ENCODE measurements at regions not wholly inside any gene's neighbourhood (a gene's known extent, or its start where the extent isn't known, plus 50 kb on each side); places are given as distances from the start of the nearest gene placed in this dataset.

GRCh38 chr7:68258609-68259008, 1262.0 kb downstream of the TYW1 start:
- Histone ChIP-seq H3K27ac (ENCODE audit: insufficient read depth, low read length, poor library complexity, severe bottlenecking) (no peak overlapping the region), H3K4me3 (ENCODE audit: insufficient read depth, low read depth, low read length, poor library complexity, severe bottlenecking) (no peak overlapping the region), H3K36me3 (ENCODE audit: control insufficient read depth, insufficient read depth, low read length) (no peaks in the 10 kb centered on the region), H3K9me3 (ENCODE audit: control insufficient read depth, low read length) (no peaks in the 10 kb centered on the region), H3K4me1 (ENCODE audit: control insufficient read depth, insufficient read depth, low read length, poor library complexity, severe bottlenecking) (no peaks in the 10 kb centered on the region), H3K27me3 (replicated peaks; ENCODE audit: control insufficient read depth, insufficient read depth, low read length, poor library complexity, severe bottlenecking) (no peaks in the 10 kb centered on the region)
- no peak for DNase-seq

GRCh38 chr7:68265258-68265657, 1268.6 kb downstream of the TYW1 start:
- no peaks in the 10 kb centered on the region for H3K27me3 ChIP-seq (replicated peaks; ENCODE audit: control insufficient read depth, insufficient read depth, low read length, poor library complexity, severe bottlenecking)
- no peak overlapping the region for H3K27ac ChIP-seq (ENCODE audit: insufficient read depth, low read length, poor library complexity, severe bottlenecking)
- no peak overlapping the region for H3K4me3 ChIP-seq (ENCODE audit: insufficient read depth, low read depth, low read length, poor library complexity, severe bottlenecking)
- H3K4me1 ChIP-seq (ENCODE audit: control insufficient read depth, insufficient read depth, low read length, poor library complexity, severe bottlenecking): no peaks in the 10 kb centered on the region
- no peaks in the 10 kb centered on the region for H3K9me3 ChIP-seq (ENCODE audit: control insufficient read depth, low read length)
- no peak for DNase-seq
- no peaks in the 10 kb centered on the region for H3K36me3 ChIP-seq (ENCODE audit: control insufficient read depth, insufficient read depth, low read length)

GRCh38 chr7:68266004-68266579, 1269.5 kb downstream of the TYW1 start:
- no peak for DNase-seq
- no peak overlapping the region for H3K27ac ChIP-seq (ENCODE audit: insufficient read depth, low read length, poor library complexity, severe bottlenecking)
- H3K4me3 ChIP-seq (ENCODE audit: insufficient read depth, low read depth, low read length, poor library complexity, severe bottlenecking): no peak overlapping the region
- H3K9me3 ChIP-seq (ENCODE audit: control insufficient read depth, low read length): no peaks in the 10 kb centered on the region
- H3K36me3 ChIP-seq (ENCODE audit: control insufficient read depth, insufficient read depth, low read length): no peaks in the 10 kb centered on the region
- no peaks in the 10 kb centered on the region for H3K27me3 ChIP-seq (replicated peaks; ENCODE audit: control insufficient read depth, insufficient read depth, low read length, poor library complexity, severe bottlenecking)
- H3K4me1 ChIP-seq (ENCODE audit: control insufficient read depth, insufficient read depth, low read length, poor library complexity, severe bottlenecking): no peaks in the 10 kb centered on the region

- no peak for DNase-seq
- Histone ChIP-seq H3K4me1 (ENCODE audit: control insufficient read depth, insufficient read depth, low read length, poor library complexity, severe bottlenecking) (no peaks in the 10 kb centered on the region), H3K36me3 (ENCODE audit: control insufficient read depth, insufficient read depth, low read length) (no peaks in the 10 kb centered on the region), H3K27ac (ENCODE audit: insufficient read depth, low read length, poor library complexity, severe bottlenecking) (no peak overlapping the region), H3K4me3 (ENCODE audit: insufficient read depth, low read depth, low read length, poor library complexity, severe bottlenecking) (no peak overlapping the region), H3K9me3 (ENCODE audit: control insufficient read depth, low read length) (no peaks in the 10 kb centered on the region), H3K27me3 (replicated peaks; ENCODE audit: control insufficient read depth, insufficient read depth, low read length, poor library complexity, severe bottlenecking) (no peaks in the 10 kb centered on the region)
Measured at GRCh38 chr7:68267486-68267885, 1270.9 kb downstream of the TYW1 start.

- no peaks in the 10 kb centered on the region for H3K36me3 ChIP-seq (ENCODE audit: control insufficient read depth, insufficient read depth, low read length)
- no peaks in the 10 kb centered on the region for H3K27me3 ChIP-seq (replicated peaks; ENCODE audit: control insufficient read depth, insufficient read depth, low read length, poor library complexity, severe bottlenecking)
- H3K4me1 ChIP-seq (ENCODE audit: control insufficient read depth, insufficient read depth, low read length, poor library complexity, severe bottlenecking): no peaks in the 10 kb centered on the region
- no peak for DNase-seq
- H3K4me3 ChIP-seq (ENCODE audit: insufficient read depth, low read depth, low read length, poor library complexity, severe bottlenecking): no peak overlapping the region
- no peaks in the 10 kb centered on the region for H3K9me3 ChIP-seq (ENCODE audit: control insufficient read depth, low read length)
- no peak overlapping the region for H3K27ac ChIP-seq (ENCODE audit: insufficient read depth, low read length, poor library complexity, severe bottlenecking)
Measured at GRCh38 chr7:68269405-68269804, 1272.8 kb downstream of the TYW1 start.

DNA sequence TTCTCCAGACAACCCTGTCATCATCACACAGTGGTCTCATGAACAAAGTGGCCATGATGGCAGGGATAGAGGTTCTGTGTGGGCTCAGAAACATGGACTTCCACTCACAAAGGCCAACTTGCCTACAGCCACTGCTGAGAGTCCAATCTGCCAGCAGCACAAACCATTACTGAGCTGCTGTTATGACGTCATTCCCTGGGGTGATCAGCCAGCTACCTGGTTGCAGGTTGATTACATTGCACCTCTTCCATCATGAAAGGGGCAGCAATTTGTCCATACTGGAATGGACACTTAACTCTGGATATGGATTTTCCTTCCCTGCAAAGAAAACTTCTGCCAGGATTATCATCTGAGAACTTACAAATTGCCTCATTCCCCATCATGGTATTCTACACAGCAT, 1275.9 kb downstream of the TYW1 start:
- Histone ChIP-seq H3K36me3 (ENCODE audit: control insufficient read depth, insufficient read depth, low read length) (no peaks in the 10 kb centered on the region), H3K9me3 (ENCODE audit: control insufficient read depth, low read length) (no peaks in the 10 kb centered on the region), H3K27me3 (replicated peaks; ENCODE audit: control insufficient read depth, insufficient read depth, low read length, poor library complexity, severe bottlenecking) (no peaks in the 10 kb centered on the region), H3K4me1 (ENCODE audit: control insufficient read depth, insufficient read depth, low read length, poor library complexity, severe bottlenecking) (no peaks in the 10 kb centered on the region), H3K27ac (ENCODE audit: insufficient read depth, low read length, poor library complexity, severe bottlenecking) (no peak overlapping the region), H3K4me3 (ENCODE audit: insufficient read depth, low read depth, low read length, poor library complexity, severe bottlenecking) (no peak overlapping the region)
- DNase-seq: no peak

DNA sequence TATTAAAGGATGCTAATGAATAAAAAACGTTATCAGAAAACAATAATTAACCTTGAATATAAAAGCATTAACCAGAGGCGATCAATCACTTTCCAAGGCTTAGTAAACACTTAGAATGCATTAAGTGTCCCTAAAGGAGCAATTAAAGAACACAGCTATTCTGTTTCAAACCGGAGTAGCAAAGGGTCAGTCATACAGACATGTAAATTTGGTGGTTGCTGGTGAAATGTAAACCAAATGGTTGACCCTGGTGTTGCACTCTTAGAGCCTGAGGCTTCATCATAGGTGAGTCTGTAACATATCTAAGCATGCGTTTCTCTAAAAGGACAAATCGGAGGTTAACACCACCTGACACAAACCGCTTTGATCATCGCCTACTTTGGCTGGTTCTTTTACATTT, 1280.1 kb downstream of the TYW1 start:
- Histone ChIP-seq H3K4me3 (ENCODE audit: insufficient read depth, low read depth, low read length, poor library complexity, severe bottlenecking) (no peak overlapping the region), H3K4me1 (ENCODE audit: control insufficient read depth, insufficient read depth, low read length, poor library complexity, severe bottlenecking) (no peaks in the 10 kb centered on the region), H3K9me3 (ENCODE audit: control insufficient read depth, low read length) (no peaks in the 10 kb centered on the region), H3K36me3 (ENCODE audit: control insufficient read depth, insufficient read depth, low read length) (no peaks in the 10 kb centered on the region), H3K27ac (ENCODE audit: insufficient read depth, low read length, poor library complexity, severe bottlenecking) (no peak overlapping the region), H3K27me3 (replicated peaks; ENCODE audit: control insufficient read depth, insufficient read depth, low read length, poor library complexity, severe bottlenecking) (no peaks in the 10 kb centered on the region)
- no peak for DNase-seq

- Histone ChIP-seq H3K9me3 (ENCODE audit: control insufficient read depth, low read length) (no peaks in the 10 kb centered on the region), H3K4me1 (ENCODE audit: control insufficient read depth, insufficient read depth, low read length, poor library complexity, severe bottlenecking) (no peaks in the 10 kb centered on the region), H3K4me3 (ENCODE audit: insufficient read depth, low read depth, low read length, poor library complexity, severe bottlenecking) (no peak overlapping the region), H3K27ac (ENCODE audit: insufficient read depth, low read length, poor library complexity, severe bottlenecking) (no peak overlapping the region), H3K27me3 (replicated peaks; ENCODE audit: control insufficient read depth, insufficient read depth, low read length, poor library complexity, severe bottlenecking) (no peaks in the 10 kb centered on the region), H3K36me3 (ENCODE audit: control insufficient read depth, insufficient read depth, low read length) (no peaks in the 10 kb centered on the region)
- no peak for DNase-seq
Measured at GRCh38 chr7:68279827-68280400, 1283.3 kb downstream of the TYW1 start.

DNA sequence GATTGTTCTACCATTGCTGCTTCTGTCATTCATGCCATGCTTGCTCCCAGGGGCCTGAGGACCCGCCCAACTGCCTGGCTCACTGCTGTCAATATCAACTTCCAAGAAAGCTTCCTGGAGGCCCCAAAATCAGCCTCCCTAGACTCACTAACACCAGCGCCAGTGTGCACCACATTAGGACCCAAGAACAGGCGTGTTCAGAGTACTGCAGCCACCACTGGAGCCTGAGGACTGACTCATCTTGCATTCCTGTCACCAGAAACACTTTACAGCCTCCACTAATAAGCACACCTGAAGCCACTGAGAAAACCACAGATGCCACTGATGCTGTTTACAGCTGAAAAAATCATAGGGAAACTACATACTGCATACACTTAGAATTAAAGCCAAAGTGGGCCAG, 1284.3 kb downstream of the TYW1 start:
- Histone ChIP-seq H3K36me3 (ENCODE audit: control insufficient read depth, insufficient read depth, low read length) (no peaks in the 10 kb centered on the region), H3K27me3 (replicated peaks; ENCODE audit: control insufficient read depth, insufficient read depth, low read length, poor library complexity, severe bottlenecking) (no peaks in the 10 kb centered on the region), H3K4me1 (ENCODE audit: control insufficient read depth, insufficient read depth, low read length, poor library complexity, severe bottlenecking) (no peaks in the 10 kb centered on the region), H3K27ac (ENCODE audit: insufficient read depth, low read length, poor library complexity, severe bottlenecking) (no peak overlapping the region), H3K4me3 (ENCODE audit: insufficient read depth, low read depth, low read length, poor library complexity, severe bottlenecking) (no peak overlapping the region), H3K9me3 (ENCODE audit: control insufficient read depth, low read length) (no peaks in the 10 kb centered on the region)
- DNase-seq: no peak

DNA sequence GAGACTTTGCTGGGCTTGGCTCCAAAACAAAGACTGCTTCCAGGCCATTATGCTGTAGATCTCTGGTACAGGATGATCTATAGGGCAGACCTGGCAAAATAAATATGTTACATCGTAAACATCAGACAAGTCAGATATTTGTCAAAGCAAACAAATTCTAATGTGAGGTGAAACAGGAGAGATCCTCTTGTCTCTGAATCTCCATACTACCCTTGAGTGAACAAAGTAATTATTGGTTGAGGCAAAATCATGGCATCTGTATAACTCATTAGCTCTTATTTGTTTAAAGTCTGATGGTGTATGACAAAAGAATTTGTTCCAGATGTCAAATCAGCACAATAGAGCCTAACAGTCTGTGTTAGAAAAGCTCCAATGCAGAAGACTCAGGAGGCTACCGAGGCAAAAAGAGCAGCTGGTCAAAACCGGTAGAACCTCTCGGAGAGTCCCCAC, 1291.5 kb downstream of the TYW1 start:
- H3K4me3 ChIP-seq (ENCODE audit: insufficient read depth, low read depth, low read length, poor library complexity, severe bottlenecking): no peak overlapping the region
- no peak for DNase-seq
- H3K27me3 ChIP-seq (replicated peaks; ENCODE audit: control insufficient read depth, insufficient read depth, low read length, poor library complexity, severe bottlenecking): no peaks in the 10 kb centered on the region
- no peak overlapping the region for H3K27ac ChIP-seq (ENCODE audit: insufficient read depth, low read length, poor library complexity, severe bottlenecking)
- H3K4me1 ChIP-seq (ENCODE audit: control insufficient read depth, insufficient read depth, low read length, poor library complexity, severe bottlenecking): no peaks in the 10 kb centered on the region
- H3K36me3 ChIP-seq (ENCODE audit: control insufficient read depth, insufficient read depth, low read length): no peaks in the 10 kb centered on the region
- H3K9me3 ChIP-seq (ENCODE audit: control insufficient read depth, low read length): no peaks in the 10 kb centered on the region
